H9 (cell line): ENCODE measurements at regions not wholly inside any gene's neighbourhood (a gene's known extent, or its start where the extent isn't known, plus 50 kb on each side); places are given as distances from the start of the nearest gene placed in this dataset.

ENCODE experiments used
- DNase-seq: peaks from one replicate; pipeline ENCODE4 v3.0.0-alpha.2; 2017
- H2AFZ ChIP-seq: one replicate; pipeline ENCODE4 v1.6.1; 2013; ENCODE audit warnings: mild to moderate bottlenecking, low read length, control low read depth, moderate library complexity
- H2AK5ac ChIP-seq: 2 replicates; pipeline ENCODE4 v1.6.1; 2013; ENCODE audit warnings: low read length, control low read depth, mixed read lengths; ENCODE audit not compliant: insufficient read length
- H2BK120ac ChIP-seq: one replicate; pipeline ENCODE4 v1.6.1; 2013; ENCODE audit warnings: low read depth, mild to moderate bottlenecking, low read length, control low read depth, inconsistent platforms; ENCODE audit not compliant: poor library complexity, severe bottlenecking
- H2BK12ac ChIP-seq: 2 replicates; pipeline ENCODE4 v1.6.1; 2013; ENCODE audit warnings: low read length, control low read depth, mixed read lengths, low read depth; ENCODE audit not compliant: insufficient read length
- H2BK15ac ChIP-seq: 2 replicates; pipeline ENCODE4 v1.6.1; 2013; ENCODE audit warnings: low read depth, low read length, control low read depth
- H2BK20ac ChIP-seq: one replicate; pipeline ENCODE4 v1.6.1; 2013; ENCODE audit warnings: low read depth, mild to moderate bottlenecking, low read length, control low read depth, inconsistent platforms; ENCODE audit not compliant: poor library complexity, severe bottlenecking
- H2BK5ac ChIP-seq: 2 replicates; pipeline ENCODE4 v1.6.1; 2013; ENCODE audit warnings: low read length, control low read depth, mixed read lengths; ENCODE audit not compliant: insufficient read length
- H3K14ac ChIP-seq: 2 replicates; pipeline ENCODE4 v1.6.1; 2013; ENCODE audit warnings: low read length, control low read depth; ENCODE audit not compliant: insufficient read depth
- H3K18ac ChIP-seq: 2 replicates; pipeline ENCODE4 v1.6.1; 2013; ENCODE audit warnings: low read depth, mild to moderate bottlenecking, mixed read lengths, low read length, control low read depth; ENCODE audit not compliant: insufficient read length
- H3K23ac ChIP-seq: 2 replicates; pipeline ENCODE4 v1.6.1; 2013; ENCODE audit warnings: low read length, control low read depth, mixed read lengths, low read depth; ENCODE audit not compliant: insufficient read length
- H3K23me2 ChIP-seq: 2 replicates; pipeline ENCODE4 v1.6.1; 2013; ENCODE audit warnings: low read depth, mild to moderate bottlenecking, mixed read lengths, low read length, control low read depth; ENCODE audit not compliant: insufficient read length, poor library complexity, severe bottlenecking
- H3K27ac ChIP-seq: 2 replicates; pipeline ENCODE4 v1.5.1; 2013; ENCODE audit warnings: low read length, control low read depth, mixed read lengths, low read depth; ENCODE audit not compliant: insufficient read length
- H3K27me3 ChIP-seq: 2 replicates; pipeline ENCODE4 v1.6.1; 2013; ENCODE audit warnings: low read length, control low read depth, inconsistent platforms; ENCODE audit not compliant: insufficient read depth
- H3K4ac ChIP-seq: 2 replicates; pipeline ENCODE4 v1.6.1; 2013; ENCODE audit warnings: low read depth, mild to moderate bottlenecking, control low read depth, inconsistent platforms, low read length, moderate library complexity
- H3K4me1 ChIP-seq: 2 replicates; pipeline ENCODE4 v1.6.1; 2013; ENCODE audit warnings: low read length, control low read depth, inconsistent platforms; ENCODE audit not compliant: insufficient read depth
- H3K4me2 ChIP-seq: 2 replicates; pipeline ENCODE4 v1.6.1; 2013; ENCODE audit warnings: low read length, control low read depth, mixed read lengths; ENCODE audit not compliant: insufficient read length, insufficient read depth
- H3K56ac ChIP-seq: 2 replicates; pipeline ENCODE4 v1.6.1; 2013; ENCODE audit warnings: low read depth, mild to moderate bottlenecking, mixed read lengths, low read length, control low read depth; ENCODE audit not compliant: insufficient read length
- H3K79me1 ChIP-seq: 2 replicates; pipeline ENCODE4 v1.6.1; 2013; ENCODE audit warnings: low read depth, mild to moderate bottlenecking, moderate library complexity, low read length, control low read depth, inconsistent platforms; ENCODE audit not compliant: insufficient read depth, poor library complexity, severe bottlenecking
- H3K79me2 ChIP-seq: 2 replicates; pipeline ENCODE4 v1.6.1; 2013; ENCODE audit warnings: low read length, control low read depth, inconsistent platforms; ENCODE audit not compliant: insufficient read depth
- H3K9ac ChIP-seq: 2 replicates; pipeline ENCODE4 v1.6.1; 2013; ENCODE audit warnings: low read length, control low read depth, mixed read lengths; ENCODE audit not compliant: insufficient read length; ENCODE audit errors: extremely low read depth
- H3K9me3 ChIP-seq: one replicate; pipeline ENCODE4 v1.6.1; 2013; ENCODE audit warnings: low read depth, low read length, inconsistent platforms; ENCODE audit not compliant: control insufficient read depth
- H3T11ph ChIP-seq: one replicate; pipeline ENCODE4 v1.6.1; 2013; ENCODE audit warnings: mild to moderate bottlenecking, low read length, control low read depth, inconsistent platforms
- H4K20me1 ChIP-seq: one replicate; pipeline ENCODE4 v1.6.1; 2013; ENCODE audit not compliant: control insufficient read depth, insufficient read length, insufficient read depth
- H4K5ac ChIP-seq: 2 replicates; pipeline ENCODE4 v1.6.1; 2013; ENCODE audit warnings: low read depth, mild to moderate bottlenecking, mixed read lengths, low read length, control low read depth; ENCODE audit not compliant: insufficient read length
- H4K8ac ChIP-seq: replicated peaks from 2 replicates; pipeline ENCODE4 v1.6.1; 2013; ENCODE audit warnings: low read length, control low read depth, mixed read lengths, low read depth; ENCODE audit not compliant: insufficient read length
- H4K91ac ChIP-seq: 2 replicates; pipeline ENCODE4 v1.6.1; 2013; ENCODE audit warnings: low read depth, mild to moderate bottlenecking, moderate library complexity, mixed read lengths, low read length, control low read depth; ENCODE audit not compliant: insufficient read length
- H3K27ac Mint-ChIP-seq, 3 experiments: 2 replicates in 2 of 3; 3 replicates in 1 of 3; pipeline ENCODE4 v1.8.0; 2020 to 2021; ENCODE audit warnings: mixed read lengths in 3 of 3, mild to moderate bottlenecking in 1 of 3, moderate library complexity in 1 of 3
- H3K27me3 Mint-ChIP-seq: 2 replicates; pipeline ENCODE4 v1.8.0; 2021; ENCODE audit warnings: low read depth, mild to moderate bottlenecking, moderate library complexity, mixed read lengths
- H3K36me3 Mint-ChIP-seq, 3 experiments: 2 replicates in 2 of 3; 3 replicates in 1 of 3; pipeline ENCODE4 v1.8.0; 2020 to 2021; ENCODE audit warnings: low read depth in 3 of 3, mixed read lengths in 3 of 3; ENCODE audit not compliant: insufficient read depth in 1 of 3
- H3K4me1 Mint-ChIP-seq, 2 experiments: 2 replicates each; pipeline ENCODE4 v1.8.0; 2020; ENCODE audit warnings: mixed read lengths in 2 of 2
- H3K4me3 Mint-ChIP-seq, 2 experiments: 2 replicates in 1 of 2; 3 replicates in 1 of 2; pipeline ENCODE4 v1.8.0; 2020 to 2021; ENCODE audit warnings: mild to moderate bottlenecking in 2 of 2, mixed read lengths in 2 of 2, moderate library complexity in 1 of 2
- H3K9me3 Mint-ChIP-seq, 2 experiments: 2 replicates in 1 of 2; 3 replicates in 1 of 2; pipeline ENCODE4 v1.8.0; 2020; ENCODE audit warnings: mild to moderate bottlenecking in 2 of 2, mixed read lengths in 2 of 2, moderate library complexity in 1 of 2
- WGBS: extraction: QIAGEN DNeasy Blood & Tissue Kit; methylation state at CpG from one replicate; pipeline ENCODE4 v1.1.7; 2013; ENCODE audit warnings: missing lambda C conversion rate, low lambda C conversion rate, mixed read lengths; ENCODE audit not compliant: insufficient read length; ENCODE audit errors: extremely low coverage; 5-methylcytosine and 5-hydroxymethylcytosine counted together
- TF ChIP-seq, protein P1 (sequence below): fragments of 200-600 bp; sonication (generic); conservative IDR thresholded peaks from 3 replicates; pipeline ENCODE4 v1.8.0; 2021; ENCODE audit warnings: antibody characterized with exemption, mild to moderate bottlenecking

DNA sequence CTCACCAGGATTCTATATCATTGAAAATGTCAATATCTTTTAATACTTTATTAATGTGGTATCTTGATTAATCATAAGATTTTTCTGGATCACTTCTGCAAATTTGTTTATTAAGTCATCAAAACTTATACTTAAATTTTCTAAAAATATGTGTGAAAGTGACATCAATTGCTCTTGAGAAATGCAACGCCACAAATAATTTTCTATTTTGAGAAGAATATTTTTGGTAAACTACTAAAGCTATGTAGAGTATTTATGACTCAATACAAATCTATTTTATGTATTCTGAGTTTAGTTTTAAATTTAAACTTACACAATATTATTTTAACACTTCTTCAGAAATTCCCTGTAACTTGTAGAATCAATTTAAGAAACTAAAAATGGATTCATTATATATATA lies 263.3 kb downstream of the RASSF9 start:
- TF ChIP-seq, protein P1, sequence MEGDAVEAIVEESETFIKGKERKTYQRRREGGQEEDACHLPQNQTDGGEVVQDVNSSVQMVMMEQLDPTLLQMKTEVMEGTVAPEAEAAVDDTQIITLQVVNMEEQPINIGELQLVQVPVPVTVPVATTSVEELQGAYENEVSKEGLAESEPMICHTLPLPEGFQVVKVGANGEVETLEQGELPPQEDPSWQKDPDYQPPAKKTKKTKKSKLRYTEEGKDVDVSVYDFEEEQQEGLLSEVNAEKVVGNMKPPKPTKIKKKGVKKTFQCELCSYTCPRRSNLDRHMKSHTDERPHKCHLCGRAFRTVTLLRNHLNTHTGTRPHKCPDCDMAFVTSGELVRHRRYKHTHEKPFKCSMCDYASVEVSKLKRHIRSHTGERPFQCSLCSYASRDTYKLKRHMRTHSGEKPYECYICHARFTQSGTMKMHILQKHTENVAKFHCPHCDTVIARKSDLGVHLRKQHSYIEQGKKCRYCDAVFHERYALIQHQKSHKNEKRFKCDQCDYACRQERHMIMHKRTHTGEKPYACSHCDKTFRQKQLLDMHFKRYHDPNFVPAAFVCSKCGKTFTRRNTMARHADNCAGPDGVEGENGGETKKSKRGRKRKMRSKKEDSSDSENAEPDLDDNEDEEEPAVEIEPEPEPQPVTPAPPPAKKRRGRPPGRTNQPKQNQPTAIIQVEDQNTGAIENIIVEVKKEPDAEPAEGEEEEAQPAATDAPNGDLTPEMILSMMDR, result no peak
- Histone ChIP-seq H3K27ac (no peak overlapping the region), H4K5ac (no peak overlapping the region)

More for the DNA sequence above, 263.3 kb downstream of the RASSF9 start:
- no peaks in the 10 kb centered on the region for H3K27me3 ChIP-seq
- H2BK5ac ChIP-seq, result no peak overlapping the region
- Mint-ChIP-seq H3K4me1 (peaks cover 11 to 14% of the 10 kb centered on the region in 2 experiments), H3K4me3 (no peak overlapping the region), H3K36me3 (no peaks in the 10 kb centered on the region; a peak in 1 of 7 replicates), H3K27me3 (no peaks in the 10 kb centered on the region), H3K27ac (no peak overlapping the region), H3K9me3 (no peaks in the 10 kb centered on the region)
- no peak overlapping the region for H3K14ac ChIP-seq
- H2BK120ac ChIP-seq, result no peak overlapping the region
- no peak overlapping the region for H3K4me2 ChIP-seq
- no peak overlapping the region for H4K91ac ChIP-seq
- no peaks in the 10 kb centered on the region for H3K79me2 ChIP-seq
- no peak overlapping the region for H2AK5ac ChIP-seq
- no peak overlapping the region for H3K9ac ChIP-seq
- WGBS, result no CpG with 5 or more reads among the region's 1 CpG
- no peaks in the 10 kb centered on the region for H3K4me1 ChIP-seq
- no peak overlapping the region for H3K23ac ChIP-seq
- no peak overlapping the region for H3T11ph ChIP-seq
- H2BK12ac ChIP-seq, result no peak overlapping the region
- H3K79me1 ChIP-seq, result no peaks in the 10 kb centered on the region
- DNase-seq, result no peak
- H4K20me1 ChIP-seq, result no peaks in the 10 kb centered on the region
- H3K23me2 ChIP-seq, result no peaks in the 10 kb centered on the region
- no peaks in the 10 kb centered on the region for H3K9me3 ChIP-seq
- no peak overlapping the region for H2AFZ ChIP-seq
- no peak overlapping the region for H2BK15ac ChIP-seq
- H3K4ac ChIP-seq, result no peak overlapping the region
- no peak overlapping the region for H2BK20ac ChIP-seq
- H3K18ac ChIP-seq, result no peak overlapping the region
- no peak overlapping the region for H3K56ac ChIP-seq
- H4K8ac ChIP-seq, result no peak overlapping the region
